A549 (cell line): ENCODE measurements at regions not wholly inside any gene's neighbourhood (a gene's known extent, or its start where the extent isn't known, plus 50 kb on each side); places are given as distances from the start of the nearest gene placed in this dataset.

ENCODE experiments used
- ATAC-seq, 2 experiments: fragments of 200-7000 bp in 1 of 2; fragments of >200 bp in 1 of 2; cut with Nextera tagmentation in 1 of 2; cut with Tn5 transposase in 1 of 2; 3 replicates each; pipeline versions ENCODE4 v1.8.0 to v1.9.1; 2018 to 2020; ENCODE audit warnings: mild to moderate bottlenecking in 1 of 2, moderate library complexity in 1 of 2
- CTCF ChIA-PET: fragments of 300-600 bp; sonication (Branson Sonifier 250); formaldehyde crosslinking; extraction: SDS; loops from one replicate; lab custom pipeline; 2021; ENCODE audit warnings: antibody characterized with exemption, inconsistent platforms; lab: Yijun Ruan, JAX
- POLR2A ChIA-PET: fragments of 350-600 bp; formaldehyde crosslinking; extraction: SDS; loops from one replicate; lab custom pipeline; 2021; ENCODE audit warnings: antibody characterized with exemption, inconsistent platforms; lab: Yijun Ruan, JAX
- DNase-seq, 2 experiments: peaks; one replicate each; pipeline versions ENCODE4 v3.0.0 to v3.0.0-alpha.2; 2011 to 2016; ENCODE audit warnings: low read depth in 1 of 2, low spot score in 1 of 2
- FAIRE-seq: peaks from 2 replicates; lab custom pipeline; 2011; peaks lifted over from hg19 to GRCh38; lab: Jason Lieb, UNC
- H3K27ac ChIP-seq, 2 experiments: fragments of >200 bp; sonication (Bioruptor Twin); formaldehyde crosslinking; 3 replicates each; pipeline ENCODE4 v1.5.1; 2016 to 2017
- H3K4me1 ChIP-seq: fragments of >200 bp; sonication (Bioruptor Twin); formaldehyde crosslinking; 3 replicates; pipeline ENCODE4 v1.6.1; 2016
- H3K4me2 ChIP-seq: fragments of >200 bp; sonication (Bioruptor Twin); formaldehyde crosslinking; 3 replicates; pipeline ENCODE4 v1.6.1; 2016
- H3K4me3 ChIP-seq: fragments of >200 bp; sonication (Bioruptor Twin); formaldehyde crosslinking; 3 replicates; pipeline ENCODE4 v1.5.1; 2016
- H3K9me3 ChIP-seq: fragments of >200 bp; sonication (Bioruptor Twin); formaldehyde crosslinking; 3 replicates; pipeline ENCODE4 v1.6.1; 2016
- BCL3 ChIP-seq: fragments of >200 bp; sonication (Bioruptor Twin); formaldehyde crosslinking; IDR thresholded peaks from 3 replicates; pipeline ENCODE4 v1.6.1; 2016
- CHD2 ChIP-seq: fragments of 150-350 bp; IDR thresholded peaks from 2 replicates; pipeline ENCODE4 v1.6.1; 2014; ENCODE audit warnings: low read length; ENCODE audit not compliant: partially characterized antibody
- CHD4 ChIP-seq: fragments of 200-600 bp; sonication (generic); IDR thresholded peaks from 2 replicates; pipeline ENCODE4 v1.6.1; 2016; ENCODE audit warnings: antibody characterized with exemption, mild to moderate bottlenecking, borderline replicate concordance
- FOSB ChIP-seq: fragments of 250-450 bp; sonication (Bioruptor Pico); IDR thresholded peaks from 2 replicates; pipeline ENCODE4 v1.5.0; 2020; ENCODE audit warnings: mild to moderate bottlenecking, moderate library complexity
- KDM5A ChIP-seq: fragments of 200-600 bp; sonication (generic); IDR thresholded peaks from 2 replicates; pipeline ENCODE4 v1.6.1; 2016; ENCODE audit warnings: antibody characterized with exemption, mild to moderate bottlenecking
- MYC ChIP-seq: IDR thresholded peaks from 2 replicates; pipeline ENCODE4 v1.6.1; 2012; ENCODE audit warnings: mild to moderate bottlenecking, inconsistent platforms, low read length, improper control_type of control experiment, borderline replicate concordance
- PBX3 ChIP-seq: IDR thresholded peaks from 2 replicates; pipeline ENCODE4 v1.6.1; 2012
- PHF8 ChIP-seq: fragments of 200-600 bp; sonication (generic); IDR thresholded peaks from 2 replicates; pipeline ENCODE4 v1.6.1; 2016; ENCODE audit warnings: low read depth, mild to moderate bottlenecking, antibody characterized with exemption, moderate library complexity, borderline replicate concordance
- POLR2A ChIP-seq: IDR thresholded peaks from 2 replicates; pipeline ENCODE4 v1.6.1; 2012; ENCODE audit warnings: mild to moderate bottlenecking, low read length
- RARB ChIP-seq: fragments of 250-450 bp; sonication (Bioruptor Pico); IDR thresholded peaks from 2 replicates; pipeline ENCODE4 v1.8.0; 2021; ENCODE audit warnings: mild to moderate bottlenecking, moderate library complexity
- REST ChIP-seq: fragments of 200-600 bp; sonication (generic); IDR thresholded peaks from 2 replicates; pipeline ENCODE4 v1.6.1; 2016; ENCODE audit warnings: antibody characterized with exemption, mild to moderate bottlenecking, moderate library complexity
- RFX5 ChIP-seq: fragments of 450-650 bp; IDR thresholded peaks from 2 replicates; pipeline ENCODE4 v1.7.1; 2014; ENCODE audit warnings: antibody characterized with exemption, mild to moderate bottlenecking, moderate library complexity
- RNF2 ChIP-seq: fragments of 200-600 bp; sonication (generic); IDR thresholded peaks from 2 replicates; pipeline ENCODE4 v1.6.1; 2016; ENCODE audit warnings: low read depth, mild to moderate bottlenecking, antibody characterized with exemption, moderate library complexity, borderline replicate concordance
- SMC3 ChIP-seq: fragments of >200 bp; sonication (Bioruptor Twin); formaldehyde crosslinking; IDR thresholded peaks from 3 replicates; pipeline ENCODE4 v1.6.1; 2018; ENCODE audit warnings: inconsistent platforms
- USF2 ChIP-seq: fragments of 450-650 bp; IDR thresholded peaks from 2 replicates; pipeline ENCODE4 v1.6.1; 2014; ENCODE audit warnings: antibody characterized with exemption
- ZNF302 ChIP-seq: fragments of 250-450 bp; sonication (Bioruptor Pico); IDR thresholded peaks from 2 replicates; pipeline ENCODE4 v1.9.0; 2021; ENCODE audit warnings: inconsistent platforms, mild to moderate bottlenecking, moderate library complexity
- ZSCAN20 ChIP-seq: fragments of 250-450 bp; sonication (Bioruptor Pico); IDR thresholded peaks from 2 replicates; pipeline ENCODE4 v1.8.0; 2022; ENCODE audit warnings: mild to moderate bottlenecking, moderate library complexity

DNA sequence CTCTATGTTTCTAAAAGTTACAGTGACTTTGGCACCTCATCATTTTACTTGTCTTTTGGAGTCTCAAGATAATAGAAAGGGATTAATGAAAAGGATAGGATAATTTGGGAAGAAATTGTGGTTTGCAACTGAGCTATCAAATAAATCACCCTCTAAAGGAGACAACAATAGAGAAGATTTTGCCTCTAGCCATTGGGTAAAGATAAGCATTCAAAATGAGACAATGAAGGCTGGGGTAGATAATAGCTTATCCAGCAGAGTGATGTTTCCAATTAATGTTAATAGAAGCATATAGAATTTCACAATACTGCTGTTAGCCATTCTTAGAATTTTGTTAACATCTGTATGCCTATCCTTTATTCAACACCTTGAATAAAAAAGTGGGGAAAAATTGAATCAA is 1177.6 kb downstream of the ADGRL3 start:
- Histone ChIP-seq H3K4me3 (no peak overlapping the region), H3K27ac (no peak overlapping the region), H3K9me3 (no peaks in the 10 kb centered on the region), H3K4me2 (no peak overlapping the region), H3K4me1 (no peaks in the 10 kb centered on the region)
- POLR2A ChIA-PET: no interaction called here
- CTCF ChIA-PET: no interaction called here
- no peak for DNase-seq
- FAIRE-seq: no peak
- no peak for TF ChIP-seq RNF2
- no peak for TF ChIP-seq ZSCAN20
- TF ChIP-seq CHD2: no peak
- TF ChIP-seq ZNF302: no peak
- no peak for TF ChIP-seq RFX5
- no peak for TF ChIP-seq RARB
- no peak for TF ChIP-seq PHF8
- no peak for TF ChIP-seq SMC3
- no peak for ATAC-seq

- FAIRE-seq: no peak
- CTCF ChIA-PET: no interaction called here
- no peak overlapping the region for H3K4me2 ChIP-seq
Measured at GRCh38 chr4:62377245-62377644, 1177.1 kb downstream of the ADGRL3 start.

GRCh38 chr4:62366939-62367338 is 1166.8 kb downstream of the ADGRL3 start:
- H3K9me3 ChIP-seq: no peaks in the 10 kb centered on the region
- ChIA-PET POLR2A (no interaction called here), CTCF (no interaction called here)
- no peak for FAIRE-seq
- no peaks in the 10 kb centered on the region for H3K4me1 ChIP-seq
- TF ChIP-seq USF2: no peak
- no peak for TF ChIP-seq REST
- no peak overlapping the region for H3K27ac ChIP-seq
- no peak overlapping the region for H3K4me2 ChIP-seq
- no peak overlapping the region for H3K4me3 ChIP-seq
- no peak for DNase-seq
- ATAC-seq: no peak

More at GRCh38 chr4:62377245-62377644, 1177.1 kb downstream of the ADGRL3 start:
- ATAC-seq (no peak), DNase-seq (no peak)
- Histone ChIP-seq H3K4me3 (no peak overlapping the region), H3K9me3 (no peaks in the 10 kb centered on the region), H3K4me1 (no peaks in the 10 kb centered on the region), H3K27ac (no peak overlapping the region)
- no peak for TF ChIP-seq CHD4
- no peak for TF ChIP-seq FOSB (CRISPR knock-in tag)
- no peak for TF ChIP-seq PBX3
- no peak for TF ChIP-seq KDM5A
- TF ChIP-seq BCL3: no peak
- no peak for TF ChIP-seq POLR2A
- no peak for TF ChIP-seq MYC
- POLR2A ChIA-PET: no interaction called here
